HCT116 (cell line): ENCODE measurements at regions not wholly inside any gene's neighbourhood (a gene's known extent, or its start where the extent isn't known, plus 50 kb on each side); places are given as distances from the start of the nearest gene placed in this dataset.

Experiments
- ATAC-seq: fragments of 200-7000 bp; cut with Tn5 transposase; 2 replicates; pipeline ENCODE4 v1.9.1; 2020; ENCODE audit warnings: mild to moderate bottlenecking, moderate library complexity
- BruUV-seq: library from RNA; stranded (reverse); fragments of 400-500 nt; replicated peaks from 2 replicates; lab custom pipeline; 2021; lab: Mats Ljungman, UMichigan
- CTCF ChIA-PET: fragments of 300-600 bp; sonication (Branson Sonifier 250); formaldehyde crosslinking; loops from one replicate; lab custom pipeline; 2021; ENCODE audit warnings: antibody characterized with exemption; lab: Charles Lee
- POLR2A ChIA-PET: fragments of 300-600, 350-600 bp; sonication (Branson Sonifier 250); formaldehyde crosslinking; loops from one replicate; lab custom pipeline; 2021; ENCODE audit warnings: antibody characterized with exemption; lab: Charles Lee
- RAD21 ChIA-PET, 2 experiments: fragments of 300-600 bp; sonication (Branson Sonifier 250); formaldehyde crosslinking; loops; one replicate each; lab custom pipeline; 2023; ENCODE audit warnings: low total read pairs in 2 of 2; ENCODE audit not compliant: uncharacterized antibody in 2 of 2, unreplicated experiment in 2 of 2, low non-redundant PET in 1 of 2; lab: Charles Lee
- DNase-seq: peaks from one replicate; pipeline ENCODE4 v3.0.0-alpha.2; 2010; ENCODE audit warnings: low read depth, low spot score
- H2AFZ ChIP-seq: fragments of 200-600 bp; shearing (Covaris generic), sonication (generic); 2 replicates; pipeline ENCODE4 v1.6.1; 2017; ENCODE audit warnings: low read depth, mixed run types, mixed read lengths, antibody characterized with exemption, low read length; ENCODE audit not compliant: poor library complexity, severe bottlenecking
- H3K27ac ChIP-seq: 2 replicates; pipeline ENCODE4 v1.5.1; 2012; ENCODE audit warnings: low read depth, low read length
- H3K27me3 ChIP-seq: fragments of 200-600 bp; sonication (generic); 2 replicates; pipeline ENCODE4 v1.6.1; 2016; ENCODE audit warnings: mixed run types, low read length, mixed read lengths; ENCODE audit not compliant: insufficient read depth
- H3K36me3 ChIP-seq, 2 experiments: fragments of 200-500 bp in 1 of 2; fragments of 200-600 bp in 1 of 2; sonication (Bioruptor generic) in 1 of 2; sonication (generic) in 1 of 2; 2 replicates each; pipeline versions ENCODE4 v1.5.1 to v1.6.1; 2014 to 2016; ENCODE audit warnings: low read length in 2 of 2, inconsistent platforms in 1 of 2, mixed read lengths in 1 of 2, mixed run types in 1 of 2; ENCODE audit not compliant: insufficient read depth in 2 of 2, control insufficient read depth in 1 of 2
- H3K4me1 ChIP-seq, 2 experiments: fragments of 200-600 bp in 1 of 2; sonication (generic) in 1 of 2; 2 replicates each; pipeline versions ENCODE4 v1.5.1 to v1.6.1; 2012 to 2017; ENCODE audit warnings: low read length in 2 of 2, inconsistent platforms in 1 of 2, mild to moderate bottlenecking in 1 of 2, mixed read lengths in 1 of 2, mixed run types in 1 of 2, moderate library complexity in 1 of 2; ENCODE audit not compliant: insufficient read depth in 2 of 2, control insufficient read depth in 1 of 2
- H3K4me2 ChIP-seq: fragments of 200-600 bp; sonication (generic); 2 replicates; pipeline ENCODE4 v1.6.1; 2017; ENCODE audit warnings: mixed run types, low read length, mixed read lengths
- H3K4me3 ChIP-seq, 2 experiments: fragments of 200-600 bp in 1 of 2; sonication (generic) in 1 of 2; replicated peaks in 1 of 2; 2 replicates each; pipeline ENCODE4 v1.5.1; 2011 to 2016; ENCODE audit warnings: low read length in 2 of 2, control low read depth in 1 of 2, low read depth in 1 of 2, mild to moderate bottlenecking in 1 of 2, mixed read lengths in 1 of 2, mixed run types in 1 of 2
- H3K79me2 ChIP-seq: fragments of 200-600 bp; sonication (generic); 2 replicates; pipeline ENCODE4 v1.6.1; 2017; ENCODE audit warnings: mild to moderate bottlenecking, mixed run types, low read length, moderate library complexity, mixed read lengths; ENCODE audit not compliant: insufficient read depth
- H3K9ac ChIP-seq: fragments of 200-600 bp; sonication (generic); 2 replicates; pipeline ENCODE4 v1.6.1; 2016; ENCODE audit warnings: low read length, mixed read lengths
- H3K9me2 ChIP-seq: fragments of 200-600 bp; sonication (generic), shearing (Covaris generic); 2 replicates; pipeline ENCODE4 v1.6.1; 2017; ENCODE audit warnings: mixed run types, mild to moderate bottlenecking, moderate library complexity; ENCODE audit not compliant: insufficient read depth
- H3K9me3 ChIP-seq, 2 experiments: fragments of 200-500 bp in 1 of 2; fragments of 200-600 bp in 1 of 2; sonication (Bioruptor generic) in 1 of 2; sonication (generic) in 1 of 2; 2 replicates each; pipeline ENCODE4 v1.6.1; 2014 to 2017; ENCODE audit warnings: low read length in 2 of 2, mixed read lengths in 2 of 2, inconsistent platforms in 1 of 2, low read depth in 1 of 2, mild to moderate bottlenecking in 1 of 2, mixed run types in 1 of 2, moderate library complexity in 1 of 2; ENCODE audit not compliant: control insufficient read depth in 1 of 2, insufficient read depth in 1 of 2
- H4K20me1 ChIP-seq: fragments of 200-600 bp; sonication (generic), shearing (Covaris generic); 2 replicates; pipeline ENCODE4 v1.6.1; 2017; ENCODE audit warnings: mixed run types, mild to moderate bottlenecking, moderate library complexity; ENCODE audit not compliant: insufficient read depth
- ATF3 ChIP-seq: IDR thresholded peaks from 2 replicates; pipeline ENCODE4 v1.6.1; 2012
- CEBPB ChIP-seq: IDR thresholded peaks from 2 replicates; pipeline ENCODE4 v1.6.1; 2012; ENCODE audit warnings: low read depth
- EZH2 ChIP-seq: fragments of 200-600 bp; sonication (generic); IDR thresholded peaks from 2 replicates; pipeline ENCODE4 v1.6.1; 2017; ENCODE audit warnings: antibody characterized with exemption, mixed run types
- FOSL1 ChIP-seq: IDR thresholded peaks from 2 replicates; pipeline ENCODE4 v1.6.1; 2012; ENCODE audit warnings: low read depth
- MAX ChIP-seq: IDR thresholded peaks from 2 replicates; pipeline ENCODE4 v1.6.1; 2012
- RAD21 ChIP-seq: IDR thresholded peaks from 2 replicates; pipeline ENCODE4 v1.6.1; 2012; ENCODE audit warnings: low read depth, mild to moderate bottlenecking
- SIN3A ChIP-seq: IDR thresholded peaks from 2 replicates; pipeline ENCODE4 v1.6.1; 2012; ENCODE audit warnings: low read depth
- TCF7L2 ChIP-seq: IDR thresholded peaks from 2 replicates; pipeline ENCODE4 v1.7.0; 2011; ENCODE audit warnings: borderline replicate concordance, inconsistent platforms; ENCODE audit not compliant: insufficient read depth, insufficient read length; ENCODE audit errors: extremely low read depth
- YY1 ChIP-seq: IDR thresholded peaks from 2 replicates; pipeline ENCODE4 v1.6.1; 2011; ENCODE audit warnings: low read length, low read depth, moderate library complexity, mild to moderate bottlenecking; ENCODE audit not compliant: insufficient replicate concordance; ENCODE audit errors: extremely low read depth
- ZBTB33 ChIP-seq: IDR thresholded peaks from 2 replicates; pipeline ENCODE4 v1.6.1; 2011; ENCODE audit warnings: mild to moderate bottlenecking, low read length, moderate library complexity; ENCODE audit not compliant: insufficient replicate concordance; ENCODE audit errors: extremely low read depth
- ZFX ChIP-seq: fragments of 450-650 bp; IDR thresholded peaks from 2 replicates; pipeline ENCODE4 v1.6.1; 2017
- ZNF274 ChIP-seq: fragments of 200-500 bp; sonication (Bioruptor generic); IDR thresholded peaks from 2 replicates; pipeline ENCODE4 v1.6.1; 2014; ENCODE audit warnings: mild to moderate bottlenecking, low read depth, low read length, inconsistent platforms
- intact Hi-C: fragments of 100-400 bp; cut with micrococcal nuclease; formaldehyde crosslinking; loops from 2 replicates; pipeline ENCODE4 v1.10.0; 2022

- intact Hi-C loops: no loop called here
- Histone ChIP-seq H4K20me1 (no peaks in the 10 kb centered on the region), H3K27ac (no peak overlapping the region), H3K4me1 (no peaks in the 10 kb centered on the region), H3K36me3 (no peaks in the 10 kb centered on the region), H3K27me3 (no peaks in the 10 kb centered on the region), H3K79me2 (no peaks in the 10 kb centered on the region), H3K4me2 (no peak overlapping the region), H3K9me3 (peaks cover 0 to 30% of the 10 kb centered on the region in 2 experiments; a peak in 2 of 4 replicates), H3K9ac (no peak overlapping the region), H3K9me2 (no peaks in the 10 kb centered on the region), H2AFZ (no peak overlapping the region), H3K4me3 (no peak overlapping the region)
- CTCF ChIA-PET: no interaction called here
- no TSS peak for BruUV-seq
- no peak for DNase-seq
- ATAC-seq: no peak
- no peak for TF ChIP-seq CEBPB
- TF ChIP-seq EZH2: no peak
- no peak for TF ChIP-seq RAD21
- TF ChIP-seq ATF3: no peak
- TF ChIP-seq SIN3A: no peak
- no peak for TF ChIP-seq ZBTB33
- no peak for TF ChIP-seq ZFX
- TF ChIP-seq MAX: no peak
- TF ChIP-seq TCF7L2: no peak
- no peak for TF ChIP-seq ZNF274
- TF ChIP-seq YY1: no peak
- no peak for TF ChIP-seq FOSL1
- RAD21 ChIA-PET: no interaction called here
- POLR2A ChIA-PET: no interaction called here
Observed at GRCh38 chr15:25207369-25207768, 231.5 kb downstream of the UBE3A start.
